ENCODE measurements at regions not wholly inside any gene's neighbourhood (a gene's known extent, or its start where the extent isn't known, plus 50 kb on each side); places are given as distances from the start of the nearest gene placed in this dataset.

DNA sequence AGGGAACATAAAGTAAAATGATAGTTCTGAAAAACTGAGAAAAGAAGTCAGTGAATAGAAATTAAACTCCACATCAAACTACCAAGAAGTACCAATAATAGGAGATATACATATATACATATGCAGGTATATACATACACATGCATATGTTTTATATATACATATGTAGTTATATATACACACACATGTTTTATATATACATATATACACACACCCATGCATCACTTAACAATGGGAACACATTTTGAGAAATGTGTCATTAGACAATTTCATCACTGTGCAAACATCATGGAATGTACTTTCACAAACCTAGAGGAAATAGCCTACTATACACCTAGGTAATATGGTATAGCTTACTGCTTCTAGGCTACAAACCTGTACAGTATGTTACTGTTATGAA is 626.8 kb upstream of the PCDH9 start:
- TF ChIP-seq CTCF (IDR thresholded peaks at IDR 0.05), result no peak
- H3K4me1 ChIP-seq, result no peaks in the 10 kb centered on the region
- intact Hi-C loops (cut with DNase I), result no loop called here
- no peak overlapping the region for H3K27ac ChIP-seq
- no peak overlapping the region for H3K4me3 ChIP-seq
- H3K27me3 ChIP-seq, result no peaks in the 10 kb centered on the region
- ATAC-seq, result no peak
- no peaks in the 10 kb centered on the region for H3K36me3 ChIP-seq
- no peak for DNase-seq
- peaks cover 0 to 6% (median 0%) of the 10 kb centered on the region in 11 donors for H3K9me3 ChIP-seq

DNA sequence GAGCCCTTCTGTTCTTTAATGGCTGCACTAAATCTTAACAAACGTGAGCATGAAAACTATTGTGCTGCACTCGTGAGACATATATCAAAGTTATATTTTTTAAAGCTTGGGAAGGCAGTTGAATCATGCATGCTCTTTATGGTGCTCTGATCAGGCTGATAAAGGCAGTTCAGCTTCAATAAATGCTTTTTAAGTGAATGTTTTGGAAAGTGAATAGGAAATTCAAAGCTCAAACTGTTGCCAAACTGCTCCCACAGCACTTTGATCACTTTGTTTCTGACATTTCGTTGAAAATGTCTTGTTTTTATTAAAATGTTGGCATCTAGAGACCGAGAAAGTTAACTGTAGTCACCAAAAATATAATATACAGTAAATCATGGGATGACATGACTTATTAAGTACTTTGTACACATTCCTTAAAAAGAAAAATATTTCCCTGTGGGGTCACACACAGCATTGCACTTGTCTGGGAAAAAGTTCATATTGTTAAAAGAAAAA is 625.7 kb upstream of the PCDH9 start:
- TF ChIP-seq CTCF (IDR thresholded peaks at IDR 0.05), result no peak
- Histone ChIP-seq H3K4me1 (no peaks in the 10 kb centered on the region), H3K36me3 (no peaks in the 10 kb centered on the region), H3K4me3 (no peak overlapping the region), H3K27ac (no peak overlapping the region), H3K27me3 (no peaks in the 10 kb centered on the region), H3K9me3 (no peaks in the 10 kb centered on the region)
- DNase-seq (no peak), ATAC-seq (no peak)
- intact Hi-C loops (cut with DNase I), result no loop called here
- 30 to 40% methylated on average over 4 of the region's 4 CpGs for WGBS, 2 donors

GRCh38 chr13:67854990-67855389 is 624.9 kb upstream of the PCDH9 start:
- ATAC-seq (no peak), DNase-seq (no peak)
- Histone ChIP-seq H3K4me3 (no peak overlapping the region), H3K27me3 (no peaks in the 10 kb centered on the region), H3K4me1 (no peaks in the 10 kb centered on the region), H3K27ac (no peak overlapping the region), H3K9me3 (no peaks in the 10 kb centered on the region), H3K36me3 (no peaks in the 10 kb centered on the region)
- WGBS, 2 donors, result 52 to 60% methylated on average over 4 of the region's 4 CpGs
- TF ChIP-seq CTCF (IDR thresholded peaks at IDR 0.05), result no peak
- intact Hi-C loops (cut with DNase I), result no loop called here

DNA sequence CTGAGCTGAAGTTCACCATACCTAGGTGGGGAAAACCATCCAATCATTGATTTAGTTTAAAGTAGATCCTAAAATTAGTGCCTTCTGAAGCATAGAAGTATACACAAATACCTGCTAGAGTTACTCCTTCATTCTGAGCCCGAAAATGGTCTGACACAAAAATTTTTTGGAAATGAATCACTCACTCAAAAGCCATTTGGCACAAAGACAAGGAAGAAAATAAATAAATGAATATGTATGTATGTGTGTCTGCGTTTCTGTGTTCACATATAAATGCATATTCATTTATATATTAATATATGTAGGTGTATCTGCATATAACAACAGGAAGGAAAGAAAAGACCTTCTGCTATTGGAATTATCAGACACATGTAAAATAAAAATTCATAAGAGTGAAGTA is 614.4 kb upstream of the PCDH9 start:
- Histone ChIP-seq H3K27me3 (no peaks in the 10 kb centered on the region), H3K36me3 (no peaks in the 10 kb centered on the region), H3K27ac (no peak overlapping the region), H3K9me3 (peaks cover 0 to 18% (median 0%) of the 10 kb centered on the region in 11 donors), H3K4me3 (no peak overlapping the region), H3K4me1 (no peaks in the 10 kb centered on the region)
- ATAC-seq, result no peak
- no peak for TF ChIP-seq CTCF (IDR thresholded peaks at IDR 0.05)
- intact Hi-C loops (cut with DNase I), result no loop called here
- DNase-seq, result no peak
- WGBS, 2 donors, result 68 to 76% methylated on average over 2 of the region's 2 CpGs

- Histone ChIP-seq H3K27me3 (no peaks in the 10 kb centered on the region), H3K36me3 (no peaks in the 10 kb centered on the region), H3K27ac (no peak overlapping the region), H3K4me3 (no peak overlapping the region), H3K9me3 (peaks cover 0 to 14% (median 0%) of the 10 kb centered on the region in 11 donors), H3K4me1 (no peaks in the 10 kb centered on the region)
- intact Hi-C loops (cut with DNase I), result no loop called here
- 75 to 79% methylated on average over 7 of the region's 7 CpGs for WGBS, 2 donors
- TF ChIP-seq CTCF (IDR thresholded peaks at IDR 0.05), result no peak
- ATAC-seq (no peak), DNase-seq (no peak)
These were observed 610.9 kb upstream of the PCDH9 start for GRCh38 chr13:67841071-67841470.

Data from heart right ventricle (tissue), 16 donors.